ENCODE measurements at regions not wholly inside any gene's neighbourhood (a gene's known extent, or its start where the extent isn't known, plus 50 kb on each side); places are given as distances from the start of the nearest gene placed in this dataset.

DNA sequence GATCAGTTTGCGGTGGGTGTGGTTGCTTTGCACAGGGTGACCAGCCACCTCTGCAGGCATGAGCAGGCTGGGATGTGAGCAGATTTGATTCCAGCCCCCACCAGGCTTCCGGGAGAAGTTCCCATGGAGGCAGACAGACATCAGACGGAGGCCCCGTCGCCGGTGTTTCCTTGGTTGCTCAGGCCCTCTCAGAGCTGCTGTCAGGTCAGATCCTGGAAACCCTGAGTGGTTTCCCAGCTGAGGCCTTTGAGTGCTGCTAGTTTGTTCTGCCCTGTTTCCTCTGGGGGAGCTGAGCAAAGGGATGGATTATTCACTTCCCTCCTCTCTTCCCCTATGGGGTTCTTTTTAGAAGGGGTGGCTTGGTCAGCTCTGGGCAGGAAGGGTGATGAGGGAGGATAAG, 62.2 kb downstream of the FAM241B start:
- H3K9me3 ChIP-seq (replicated peaks; ENCODE audit: control insufficient read depth, insufficient read depth, low read depth, low read length): no peaks in the 10 kb centered on the region
- TF ChIP-seq NFIX (CRISPR knock-in tag; IDR thresholded peaks at IDR 0.05; ENCODE audit: low read depth): no peak
- no peak for TF ChIP-seq SOX6 (IDR thresholded peaks at IDR 0.05)
- TF ChIP-seq, protein P1, sequence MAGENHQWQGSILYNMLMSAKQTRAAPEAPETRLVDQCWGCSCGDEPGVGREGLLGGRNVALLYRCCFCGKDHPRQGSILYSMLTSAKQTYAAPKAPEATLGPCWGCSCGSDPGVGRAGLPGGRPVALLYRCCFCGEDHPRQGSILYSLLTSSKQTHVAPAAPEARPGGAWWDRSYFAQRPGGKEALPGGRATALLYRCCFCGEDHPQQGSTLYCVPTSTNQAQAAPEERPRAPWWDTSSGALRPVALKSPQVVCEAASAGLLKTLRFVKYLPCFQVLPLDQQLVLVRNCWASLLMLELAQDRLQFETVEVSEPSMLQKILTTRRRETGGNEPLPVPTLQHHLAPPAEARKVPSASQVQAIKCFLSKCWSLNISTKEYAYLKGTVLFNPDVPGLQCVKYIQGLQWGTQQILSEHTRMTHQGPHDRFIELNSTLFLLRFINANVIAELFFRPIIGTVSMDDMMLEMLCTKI (IDR thresholded peaks at IDR 0.05; ENCODE audit: partially characterized antibody): no peak
- TF ChIP-seq NR2F6 (CRISPR knock-in tag; IDR thresholded peaks at IDR 0.05): no peak
- no peak for TF ChIP-seq TRIM24 (IDR thresholded peaks at IDR 0.05)
- TF ChIP-seq, protein P2, sequence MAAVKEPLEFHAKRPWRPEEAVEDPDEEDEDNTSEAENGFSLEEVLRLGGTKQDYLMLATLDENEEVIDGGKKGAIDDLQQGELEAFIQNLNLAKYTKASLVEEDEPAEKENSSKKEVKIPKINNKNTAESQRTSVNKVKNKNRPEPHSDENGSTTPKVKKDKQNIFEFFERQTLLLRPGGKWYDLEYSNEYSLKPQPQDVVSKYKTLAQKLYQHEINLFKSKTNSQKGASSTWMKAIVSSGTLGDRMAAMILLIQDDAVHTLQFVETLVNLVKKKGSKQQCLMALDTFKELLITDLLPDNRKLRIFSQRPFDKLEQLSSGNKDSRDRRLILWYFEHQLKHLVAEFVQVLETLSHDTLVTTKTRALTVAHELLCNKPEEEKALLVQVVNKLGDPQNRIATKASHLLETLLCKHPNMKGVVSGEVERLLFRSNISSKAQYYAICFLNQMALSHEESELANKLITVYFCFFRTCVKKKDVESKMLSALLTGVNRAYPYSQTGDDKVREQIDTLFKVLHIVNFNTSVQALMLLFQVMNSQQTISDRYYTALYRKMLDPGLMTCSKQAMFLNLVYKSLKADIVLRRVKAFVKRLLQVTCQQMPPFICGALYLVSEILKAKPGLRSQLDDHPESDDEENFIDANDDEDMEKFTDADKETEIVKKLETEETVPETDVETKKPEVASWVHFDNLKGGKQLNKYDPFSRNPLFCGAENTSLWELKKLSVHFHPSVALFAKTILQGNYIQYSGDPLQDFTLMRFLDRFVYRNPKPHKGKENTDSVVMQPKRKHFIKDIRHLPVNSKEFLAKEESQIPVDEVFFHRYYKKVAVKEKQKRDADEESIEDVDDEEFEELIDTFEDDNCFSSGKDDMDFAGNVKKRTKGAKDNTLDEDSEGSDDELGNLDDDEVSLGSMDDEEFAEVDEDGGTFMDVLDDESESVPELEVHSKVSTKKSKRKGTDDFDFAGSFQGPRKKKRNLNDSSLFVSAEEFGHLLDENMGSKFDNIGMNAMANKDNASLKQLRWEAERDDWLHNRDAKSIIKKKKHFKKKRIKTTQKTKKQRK (IDR thresholded peaks at IDR 0.05; ENCODE audit: borderline replicate concordance, low read depth, low read length): no peak
- TF ChIP-seq, protein P3, sequence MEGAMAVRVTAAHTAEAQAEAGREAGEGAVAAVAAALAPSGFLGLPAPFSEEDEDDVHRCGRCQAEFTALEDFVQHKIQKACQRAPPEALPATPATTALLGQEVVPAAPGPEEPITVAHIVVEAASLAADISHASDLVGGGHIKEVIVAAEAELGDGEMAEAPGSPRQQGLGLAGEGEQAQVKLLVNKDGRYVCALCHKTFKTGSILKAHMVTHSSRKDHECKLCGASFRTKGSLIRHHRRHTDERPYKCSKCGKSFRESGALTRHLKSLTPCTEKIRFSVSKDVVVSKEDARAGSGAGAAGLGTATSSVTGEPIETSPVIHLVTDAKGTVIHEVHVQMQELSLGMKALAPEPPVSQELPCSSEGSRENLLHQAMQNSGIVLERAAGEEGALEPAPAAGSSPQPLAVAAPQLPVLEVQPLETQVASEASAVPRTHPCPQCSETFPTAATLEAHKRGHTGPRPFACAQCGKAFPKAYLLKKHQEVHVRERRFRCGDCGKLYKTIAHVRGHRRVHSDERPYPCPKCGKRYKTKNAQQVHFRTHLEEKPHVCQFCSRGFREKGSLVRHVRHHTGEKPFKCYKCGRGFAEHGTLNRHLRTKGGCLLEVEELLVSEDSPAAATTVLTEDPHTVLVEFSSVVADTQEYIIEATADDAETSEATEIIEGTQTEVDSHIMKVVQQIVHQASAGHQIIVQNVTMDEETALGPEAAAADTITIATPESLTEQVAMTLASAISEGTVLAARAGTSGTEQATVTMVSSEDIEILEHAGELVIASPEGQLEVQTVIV (CRISPR knock-in tag; IDR thresholded peaks at IDR 0.05; ENCODE audit: borderline replicate concordance): no peak
- TF ChIP-seq, protein P4, sequence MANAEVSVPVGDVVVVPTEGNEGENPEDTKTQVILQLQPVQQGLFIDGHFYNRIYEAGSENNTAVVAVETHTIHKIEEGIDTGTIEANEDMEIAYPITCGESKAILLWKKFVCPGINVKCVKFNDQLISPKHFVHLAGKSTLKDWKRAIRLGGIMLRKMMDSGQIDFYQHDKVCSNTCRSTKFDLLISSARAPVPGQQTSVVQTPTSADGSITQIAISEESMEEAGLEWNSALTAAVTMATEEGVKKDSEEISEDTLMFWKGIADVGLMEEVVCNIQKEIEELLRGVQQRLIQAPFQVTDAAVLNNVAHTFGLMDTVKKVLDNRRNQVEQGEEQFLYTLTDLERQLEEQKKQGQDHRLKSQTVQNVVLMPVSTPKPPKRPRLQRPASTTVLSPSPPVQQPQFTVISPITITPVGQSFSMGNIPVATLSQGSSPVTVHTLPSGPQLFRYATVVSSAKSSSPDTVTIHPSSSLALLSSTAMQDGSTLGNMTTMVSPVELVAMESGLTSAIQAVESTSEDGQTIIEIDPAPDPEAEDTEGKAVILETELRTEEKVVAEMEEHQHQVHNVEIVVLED (CRISPR knock-in tag; IDR thresholded peaks at IDR 0.05): no peak
- TF ChIP-seq GTF2A2 (tag; IDR thresholded peaks at IDR 0.05): no peak
- no peak for TF ChIP-seq RFX7 (CRISPR knock-in tag; IDR thresholded peaks at IDR 0.05)
- TF ChIP-seq, protein P5, sequence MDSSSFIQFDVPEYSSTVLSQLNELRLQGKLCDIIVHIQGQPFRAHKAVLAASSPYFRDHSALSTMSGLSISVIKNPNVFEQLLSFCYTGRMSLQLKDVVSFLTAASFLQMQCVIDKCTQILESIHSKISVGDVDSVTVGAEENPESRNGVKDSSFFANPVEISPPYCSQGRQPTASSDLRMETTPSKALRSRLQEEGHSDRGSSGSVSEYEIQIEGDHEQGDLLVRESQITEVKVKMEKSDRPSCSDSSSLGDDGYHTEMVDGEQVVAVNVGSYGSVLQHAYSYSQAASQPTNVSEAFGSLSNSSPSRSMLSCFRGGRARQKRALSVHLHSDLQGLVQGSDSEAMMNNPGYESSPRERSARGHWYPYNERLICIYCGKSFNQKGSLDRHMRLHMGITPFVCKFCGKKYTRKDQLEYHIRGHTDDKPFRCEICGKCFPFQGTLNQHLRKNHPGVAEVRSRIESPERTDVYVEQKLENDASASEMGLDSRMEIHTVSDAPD (CRISPR knock-in tag; IDR thresholded peaks at IDR 0.05): no peak
- TF ChIP-seq MCM7 (IDR thresholded peaks at IDR 0.05): no peak
- TF ChIP-seq ELF1 (tag; IDR thresholded peaks at IDR 0.05): no peak
- ATAC-seq (no peak), FAIRE-seq (no peak), DNase-seq (ENCODE audit: extremely low read depth in 1 of 4, low spot score in 3 of 4) (no peak)
- no peak overlapping the region for H2AFZ ChIP-seq (ENCODE audit: low read depth, low read length)
- no peak overlapping the region for H3K4me2 ChIP-seq (ENCODE audit: insufficient read depth, low read length)
- intact Hi-C loops (cut with micrococcal nuclease) (loop anchor here (10.0 kb wide), 1 partner anchor 223 kb away; no protein-coding TSS in a partner anchor), in situ Hi-C loops (cut with MboI) (no loop called here)
- 0 out of 2 replicates have a peak, but pooled peaks cover 4% of the 10 kb centered on the region for H4K20me1 ChIP-seq (replicated peaks; ENCODE audit: control insufficient read depth, insufficient read depth, low read length)
- H3K9me1 ChIP-seq (ENCODE audit: control insufficient read depth, insufficient read depth, low read length): no peaks in the 10 kb centered on the region
- peaks cover 6 to 35% of the 10 kb centered on the region in 2 experiments; a peak in 4 of 5 replicates for H3K27me3 ChIP-seq (ENCODE audit: control insufficient read depth in 2 of 2, insufficient read depth in 2 of 2, low read length in 2 of 2)
- no peak overlapping the region for H3K27ac ChIP-seq (ENCODE audit: extremely low read depth, low read depth, low read length)
- no peak overlapping the region for H3K4me3 ChIP-seq
- H3K9ac ChIP-seq (ENCODE audit: insufficient read depth in 1 of 2, low read depth in 2 of 2, low read length in 2 of 2): no peak overlapping the region
- ChIA-PET CTCF (ENCODE audit: low intra/inter-chr PET ratio) (no interaction called here), POLR2A (interaction anchor here (0.6 kb wide), 1 partner anchor 22 kb away, joined by 4 read pairs; no protein-coding TSS in a partner anchor)
- H3K36me3 ChIP-seq (ENCODE audit: control insufficient read depth, insufficient read depth, low read length): no peaks in the 10 kb centered on the region
- WGBS (ENCODE audit: insufficient coverage, low coverage, missing lambda C conversion rate): 2% methylated on average over 6 of the region's 6 CpGs
- BruUV-seq (replicated peaks): no TSS peak
- H3K4me1 ChIP-seq (replicated peaks in 1 of 2; ENCODE audit: control insufficient read depth in 2 of 2, insufficient read depth in 2 of 2, low read length in 2 of 2): no peaks in the 10 kb centered on the region
- H3K79me2 ChIP-seq (ENCODE audit: control insufficient read depth, insufficient read depth, low read length): no peaks in the 10 kb centered on the region

Measured in K562 (cell line).